Hepatocyte (in vitro differentiated cells): ENCODE measurements at regions not wholly inside any gene's neighbourhood (a gene's known extent, or its start where the extent isn't known, plus 50 kb on each side); places are given as distances from the start of the nearest gene placed in this dataset.

Experiments
- DNase-seq: peaks from one replicate; pipeline ENCODE4 v3.0.0-alpha.2; 2016; ENCODE audit warnings: low spot score
- H2AFZ ChIP-seq: fragments of 200-600 bp; sonication (generic); 2 replicates; pipeline ENCODE4 v1.6.0; 2016; ENCODE audit warnings: antibody characterized with exemption, mild to moderate bottlenecking
- H3K27ac ChIP-seq: fragments of 200-600 bp; sonication (generic); 2 replicates; pipeline ENCODE4 v1.5.1; 2016; ENCODE audit warnings: mild to moderate bottlenecking
- H3K27me3 ChIP-seq: fragments of 200-600 bp; sonication (generic); 2 replicates; pipeline ENCODE4 v1.6.1; 2016
- H3K36me3 ChIP-seq: fragments of 200-600 bp; sonication (generic); replicated peaks from 2 replicates; pipeline ENCODE4 v1.5.1; 2016; ENCODE audit warnings: low read depth; ENCODE audit not compliant: insufficient read depth
- H3K4me1 ChIP-seq: fragments of 200-600 bp; sonication (generic); 2 replicates; pipeline ENCODE4 v1.5.1; 2016; ENCODE audit warnings: mild to moderate bottlenecking, moderate library complexity; ENCODE audit not compliant: insufficient read depth
- H3K4me2 ChIP-seq: fragments of 200-600 bp; sonication (generic); 2 replicates; pipeline ENCODE4 v1.6.0; 2016
- H3K4me3 ChIP-seq: fragments of 200-600 bp; sonication (generic); 2 replicates; pipeline ENCODE4 v1.5.1; 2016; ENCODE audit warnings: mild to moderate bottlenecking
- H3K79me2 ChIP-seq: fragments of 200-600 bp; sonication (generic); 2 replicates; pipeline ENCODE4 v1.6.0; 2017; ENCODE audit warnings: mild to moderate bottlenecking
- H3K9me2 ChIP-seq: fragments of 200-600 bp; sonication (generic); replicated peaks from 2 replicates; pipeline ENCODE4 v1.6.0; 2017; ENCODE audit warnings: mild to moderate bottlenecking; ENCODE audit not compliant: insufficient read depth
- H3K9me3 ChIP-seq: fragments of 200-600 bp; sonication (generic); 2 replicates; pipeline ENCODE4 v1.5.1; 2016; ENCODE audit warnings: low read depth, mild to moderate bottlenecking
- H4K20me1 ChIP-seq: fragments of 200-600 bp; sonication (generic); 2 replicates; pipeline ENCODE4 v1.6.0; 2016; ENCODE audit warnings: mild to moderate bottlenecking; ENCODE audit not compliant: insufficient read depth, poor library complexity, severe bottlenecking
- CTCF ChIP-seq: fragments of 200-600 bp; sonication (generic); IDR thresholded peaks from 2 replicates; pipeline ENCODE4 v1.5.1; 2016; ENCODE audit warnings: antibody characterized with exemption, mild to moderate bottlenecking; ENCODE audit not compliant: poor library complexity
- EZH2 ChIP-seq: fragments of 200-600 bp; sonication (generic); IDR thresholded peaks from 2 replicates; pipeline ENCODE4 v1.6.1; 2016; ENCODE audit warnings: antibody characterized with exemption, mild to moderate bottlenecking, borderline replicate concordance
- EZH2phosphoT487 ChIP-seq: fragments of 200-600 bp; sonication (generic); IDR thresholded peaks from one replicate; pipeline ENCODE4 v1.6.1; 2018; ENCODE audit warnings: antibody characterized with exemption, mild to moderate bottlenecking, low read depth, moderate library complexity; ENCODE audit not compliant: unreplicated experiment, severe bottlenecking
- WGBS: methylation state at CpG from one replicate; pipeline ENCODE4 v1.1.6; 2016; ENCODE audit warnings: low lambda C conversion rate; ENCODE audit errors: missing lambda C conversion rate; 5-methylcytosine and 5-hydroxymethylcytosine counted together

- Histone ChIP-seq H3K79me2 (no peaks in the 10 kb centered on the region), H3K9me3 (no peaks in the 10 kb centered on the region), H2AFZ (no peak overlapping the region), H3K4me1 (no peaks in the 10 kb centered on the region), H3K27me3 (no peaks in the 10 kb centered on the region), H4K20me1 (no peaks in the 10 kb centered on the region), H3K4me2 (no peak overlapping the region), H3K36me3 (no peaks in the 10 kb centered on the region), H3K4me3 (no peak overlapping the region), H3K9me2 (no peaks in the 10 kb centered on the region), H3K27ac (no peak overlapping the region)
- WGBS = 67% methylated on average over 7 of the region's 7 CpGs
- TF ChIP-seq EZH2 = no peak
- no peak for TF ChIP-seq CTCF
- peak; percentile 18 for DNase-seq
Measured at GRCh38 chr16:9567666-9568065, 476.2 kb downstream of the HAPSTR1 start.

GRCh38 chr16:9568261-9568660, 476.8 kb downstream of the HAPSTR1 start:
- no peak overlapping the region for H3K4me2 ChIP-seq
- TF ChIP-seq EZH2phosphoT487 (no peak), CTCF (no peak), EZH2 (no peak)
- H3K9me3 ChIP-seq = no peaks in the 10 kb centered on the region
- 90% methylated on average over 2 of the region's 2 CpGs for WGBS
- H3K9me2 ChIP-seq = no peaks in the 10 kb centered on the region
- H3K79me2 ChIP-seq = no peaks in the 10 kb centered on the region
- no peak overlapping the region for H2AFZ ChIP-seq
- H3K36me3 ChIP-seq = no peaks in the 10 kb centered on the region
- H4K20me1 ChIP-seq = no peaks in the 10 kb centered on the region
- DNase-seq = no peak
- no peaks in the 10 kb centered on the region for H3K27me3 ChIP-seq
- H3K27ac ChIP-seq = no peak overlapping the region
- no peak overlapping the region for H3K4me3 ChIP-seq
- no peaks in the 10 kb centered on the region for H3K4me1 ChIP-seq

- 41% methylated on average over 3 of the region's 3 CpGs for WGBS
- H3K27ac ChIP-seq = no peak overlapping the region
- no peaks in the 10 kb centered on the region for H3K4me1 ChIP-seq
- H3K4me3 ChIP-seq = no peak overlapping the region
- H3K9me2 ChIP-seq = no peaks in the 10 kb centered on the region
- no peaks in the 10 kb centered on the region for H3K36me3 ChIP-seq
- TF ChIP-seq EZH2phosphoT487 = no peak
- TF ChIP-seq EZH2 = no peak
- no peak for TF ChIP-seq CTCF
- no peaks in the 10 kb centered on the region for H4K20me1 ChIP-seq
- no peaks in the 10 kb centered on the region for H3K27me3 ChIP-seq
- no peak overlapping the region for H2AFZ ChIP-seq
- no peak overlapping the region for H3K4me2 ChIP-seq
- H3K9me3 ChIP-seq = no peaks in the 10 kb centered on the region
- DNase-seq = no peak
- H3K79me2 ChIP-seq = no peaks in the 10 kb centered on the region
Measured at GRCh38 chr16:9570521-9570920, 479.1 kb downstream of the HAPSTR1 start.

GRCh38 chr16:9578459-9578858, 487.0 kb downstream of the HAPSTR1 start:
- H3K4me2 ChIP-seq = no peak overlapping the region
- H3K27ac ChIP-seq = no peak overlapping the region
- no peak overlapping the region for H3K4me3 ChIP-seq
- no peak for DNase-seq
- H3K9me2 ChIP-seq = no peaks in the 10 kb centered on the region
- H4K20me1 ChIP-seq = no peaks in the 10 kb centered on the region
- H3K36me3 ChIP-seq = no peaks in the 10 kb centered on the region
- H2AFZ ChIP-seq = no peak overlapping the region
- 83% methylated on average over 7 of the region's 7 CpGs for WGBS
- H3K9me3 ChIP-seq = no peaks in the 10 kb centered on the region
- H3K79me2 ChIP-seq = no peaks in the 10 kb centered on the region
- H3K27me3 ChIP-seq = no peaks in the 10 kb centered on the region
- no peaks in the 10 kb centered on the region for H3K4me1 ChIP-seq
- TF ChIP-seq CTCF = no peak
- no peak for TF ChIP-seq EZH2
- TF ChIP-seq EZH2phosphoT487 = no peak
